ENCODE measurements at regions not wholly inside any gene's neighbourhood (a gene's known extent, or its start where the extent isn't known, plus 50 kb on each side); places are given as distances from the start of the nearest gene placed in this dataset.
"Not testable (repeated sequence)": the region's sequence is repeated elsewhere in the genome, so short reads cannot be mapped to it uniquely, and the experiment has no call there.

DNA sequence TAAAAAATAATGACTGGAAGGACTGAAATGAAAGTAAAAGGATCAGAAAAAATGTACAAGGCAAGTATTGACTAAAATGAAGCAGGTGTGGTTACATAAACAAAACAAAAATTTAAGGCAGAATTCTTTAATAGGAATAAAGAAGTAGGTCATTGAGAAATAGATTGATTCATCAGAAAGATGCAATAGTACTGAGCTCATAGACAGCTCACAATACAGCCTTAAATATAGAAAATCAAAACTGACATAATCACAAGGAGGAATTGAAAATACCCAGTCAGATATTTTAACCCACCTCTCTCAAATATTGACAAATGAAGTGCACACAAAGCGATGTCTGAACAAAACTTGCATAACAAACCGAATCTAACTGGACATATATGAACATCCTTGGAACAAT lies 366.8 kb upstream of the DPYD start:
- DNase-seq (ENCODE audit: low spot score), result no peak

- DNase-seq (ENCODE audit: low spot score), result no peak
Measured at GRCh38 chr1:98286656-98287055, 365.8 kb upstream of the DPYD start.

GRCh38 chr1:98285286-98285685 lies 364.5 kb upstream of the DPYD start:
- DNase-seq (ENCODE audit: low spot score), result not testable (repeated sequence)

GRCh38 chr1:98280049-98280448 lies 359.2 kb upstream of the DPYD start:
- no peak for DNase-seq (ENCODE audit: low spot score)

- DNase-seq (ENCODE audit: low spot score), result no peak
Measured at GRCh38 chr1:98278055-98278454, 357.2 kb upstream of the DPYD start.

DNA sequence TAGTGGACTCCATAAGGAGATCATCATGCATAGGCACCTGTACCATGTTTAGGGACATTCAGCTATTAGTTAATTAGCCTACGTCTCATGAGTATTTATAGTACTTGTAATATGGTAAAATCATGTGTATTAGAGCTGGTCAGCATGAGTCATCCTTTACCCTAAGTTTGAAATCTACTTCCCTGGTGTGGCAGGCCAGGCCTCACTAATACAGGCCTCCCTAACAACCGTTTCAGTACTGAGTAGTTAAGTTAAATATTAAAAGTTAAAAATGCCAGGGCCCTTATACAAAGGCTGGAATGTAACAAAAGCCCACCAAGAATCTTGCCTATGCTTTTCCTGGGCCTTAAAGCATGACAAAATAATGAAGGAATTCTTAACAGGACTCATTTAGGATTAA lies 356.3 kb upstream of the DPYD start:
- DNase-seq (ENCODE audit: low spot score), result no peak

DNA sequence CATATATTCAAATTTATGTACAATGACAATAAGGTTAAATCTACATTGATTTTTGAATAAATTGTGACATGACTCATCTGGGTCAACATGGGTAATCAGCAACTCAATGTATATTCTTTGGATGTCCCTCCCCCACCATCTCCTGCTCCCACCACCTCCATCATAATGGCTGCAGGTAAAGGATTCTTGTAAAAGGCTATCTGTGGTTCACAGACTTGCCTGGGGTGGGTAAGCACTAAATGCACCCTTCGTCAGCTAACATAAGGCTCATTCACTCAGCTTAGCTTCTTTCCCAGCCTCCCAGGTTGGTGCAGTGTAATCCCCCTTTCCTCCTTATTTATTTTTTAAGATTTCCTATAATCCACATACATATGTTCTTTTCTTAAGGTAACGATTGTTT lies 355.7 kb upstream of the DPYD start:
- DNase-seq (ENCODE audit: low spot score), result no peak

DNA sequence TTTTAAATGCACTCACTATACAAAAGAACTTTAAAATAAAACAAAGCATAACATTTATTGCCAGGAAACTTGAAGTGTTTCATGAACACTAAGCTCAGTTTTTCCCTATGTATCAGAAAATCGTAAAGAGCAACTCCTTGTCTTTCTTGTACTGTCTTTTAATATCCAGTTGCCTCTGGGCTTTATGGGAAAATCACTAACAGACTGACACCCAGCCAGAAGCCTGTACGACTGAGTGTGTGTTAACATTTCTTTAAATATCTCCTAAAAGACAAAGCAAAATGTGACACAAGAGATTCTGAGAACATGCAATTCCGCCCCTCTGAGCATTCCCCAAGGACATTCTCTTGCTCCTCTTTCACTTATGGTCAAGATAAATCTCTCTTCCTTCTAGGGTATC lies 347.5 kb upstream of the DPYD start:
- no peak for DNase-seq (ENCODE audit: low spot score)

DNA sequence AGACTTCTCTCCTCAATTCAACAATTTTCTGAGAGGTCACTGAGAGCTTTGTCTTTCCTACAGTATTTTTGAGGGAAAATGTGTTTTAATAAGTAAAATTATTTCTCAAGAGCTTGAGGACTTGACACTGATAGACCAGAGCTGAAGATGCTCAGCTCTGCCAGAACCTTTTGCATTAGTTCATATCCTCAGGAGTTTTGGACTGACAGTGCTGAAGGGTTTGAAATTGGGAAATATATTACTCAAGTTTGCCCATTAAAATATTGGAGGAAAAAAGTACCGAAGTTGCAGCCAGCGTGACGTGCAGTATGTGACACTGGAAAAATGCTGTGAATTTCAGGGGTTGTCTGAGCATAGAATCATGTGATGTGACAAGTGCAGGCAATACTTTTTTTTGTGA lies 346.6 kb upstream of the DPYD start:
- DNase-seq (ENCODE audit: low spot score), result no peak

DNA sequence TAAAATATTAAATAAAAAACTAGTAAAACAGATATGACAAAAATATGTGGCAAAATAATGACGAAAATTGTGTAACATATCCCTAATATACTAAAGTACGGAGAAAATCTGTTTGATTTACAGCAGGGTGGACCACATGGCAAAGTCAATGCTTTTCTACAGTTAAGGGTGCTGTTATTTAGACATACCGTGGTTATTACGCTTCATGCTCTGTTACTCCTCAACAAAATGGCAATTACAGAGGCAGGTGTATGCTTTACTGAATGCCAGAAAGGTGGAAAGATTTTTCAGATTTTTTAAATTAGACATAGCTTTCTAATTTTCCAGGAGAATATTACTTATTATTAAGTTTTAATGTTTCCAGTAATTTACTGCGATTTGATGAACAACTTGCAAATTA lies 343.9 kb upstream of the DPYD start:
- no peak for DNase-seq (ENCODE audit: low spot score)

DNA sequence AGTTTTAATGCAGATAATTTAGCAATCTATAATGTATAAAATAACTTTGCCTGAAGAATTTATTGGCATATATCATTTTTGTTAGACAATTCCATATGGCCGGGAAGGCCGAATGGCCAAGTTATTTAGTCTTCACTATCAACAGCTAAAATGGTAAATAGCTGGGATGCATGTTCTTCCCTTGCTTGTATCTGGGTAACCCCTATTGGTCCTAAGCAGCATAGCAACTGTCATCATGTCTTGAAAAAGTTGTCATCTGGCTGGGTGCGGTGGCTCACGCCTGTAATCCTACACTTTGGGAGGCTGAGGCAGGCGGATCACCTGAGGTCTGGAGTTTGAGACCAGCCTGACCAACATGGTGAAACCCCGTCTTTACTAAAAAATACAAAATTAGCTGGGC lies 340.0 kb upstream of the DPYD start:
- no peak for DNase-seq (ENCODE audit: low spot score)

DNA sequence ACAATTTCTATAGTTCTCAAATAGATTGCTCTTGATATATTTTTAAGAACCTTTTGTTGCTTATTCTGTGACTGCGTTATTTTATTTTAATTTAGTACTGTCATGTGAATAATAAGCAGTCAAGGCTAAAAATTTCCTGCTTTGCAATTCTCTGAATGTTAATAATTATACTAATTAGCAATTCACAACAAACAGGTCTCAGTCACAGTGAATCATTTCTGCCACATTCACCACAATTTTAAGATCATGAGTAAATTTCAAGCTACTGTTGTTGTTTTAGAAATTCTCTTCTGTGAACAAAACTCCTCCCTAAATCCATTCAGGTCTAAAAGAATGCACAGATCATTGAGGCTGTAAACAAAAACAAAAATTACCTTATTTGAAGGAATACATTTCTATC lies 339.6 kb upstream of the DPYD start:
- DNase-seq (ENCODE audit: low spot score), result no peak

DNA sequence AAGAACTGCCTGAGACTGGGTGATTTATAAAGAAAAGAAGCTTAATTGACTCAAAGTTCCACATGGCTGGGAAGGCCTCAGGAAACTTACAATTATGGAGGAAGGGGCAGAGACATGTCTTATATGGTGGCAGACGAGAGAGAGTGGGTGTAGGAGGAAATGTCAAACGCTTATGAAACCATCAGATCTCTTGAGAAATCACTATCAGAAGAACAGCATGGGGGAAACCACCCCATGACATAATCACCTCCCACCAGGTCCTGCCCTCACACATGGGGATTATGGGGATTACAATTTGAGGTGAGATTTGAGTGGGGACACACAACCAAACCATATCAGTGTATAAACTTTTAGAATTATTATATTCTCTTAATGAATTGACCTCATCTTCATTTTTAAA lies 335.9 kb upstream of the DPYD start:
- no peak for DNase-seq (ENCODE audit: low spot score)

DNA sequence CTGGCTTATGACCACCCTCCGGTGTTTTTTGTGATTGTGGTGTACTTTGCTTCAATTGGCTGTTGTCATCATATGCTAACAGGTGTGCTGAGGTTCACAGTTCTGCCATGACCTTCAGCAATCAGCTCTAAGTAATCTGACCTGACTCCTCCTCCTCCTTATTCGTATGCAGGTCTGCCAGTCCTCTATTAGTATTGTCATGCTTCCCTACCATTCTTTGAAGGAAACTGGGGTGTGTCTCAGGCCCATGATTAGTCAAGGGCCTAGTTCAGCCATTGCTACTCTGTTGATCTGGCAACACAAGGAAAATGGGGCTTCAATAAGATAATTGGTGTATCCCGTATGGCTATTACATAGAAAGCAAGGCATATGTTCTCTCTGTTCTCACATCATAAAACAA lies 332.3 kb upstream of the DPYD start:
- no peak for DNase-seq (ENCODE audit: low spot score)

DNA sequence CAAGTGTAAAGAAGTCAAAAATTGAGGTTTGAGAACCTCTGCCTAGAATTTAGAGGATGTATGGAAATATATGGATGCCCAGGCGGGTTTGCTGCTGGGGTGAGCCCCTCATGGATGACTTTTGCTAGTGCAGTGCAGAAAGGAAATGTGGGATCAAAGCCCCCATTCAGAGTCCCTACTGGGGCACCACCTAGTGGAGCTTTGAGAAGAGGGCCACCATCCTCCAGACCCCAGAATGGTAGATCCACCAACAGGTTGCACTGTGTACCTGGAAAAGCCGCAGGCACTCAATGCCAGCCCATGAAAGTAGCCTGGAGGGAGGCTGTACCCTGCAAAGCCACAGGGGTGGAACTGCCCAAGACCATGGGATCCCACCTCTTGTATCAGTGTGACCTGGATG lies 330.7 kb upstream of the DPYD start:
- DNase-seq (ENCODE audit: low spot score), result no peak

- no peak for DNase-seq (ENCODE audit: low spot score)
Measured at GRCh38 chr1:98232678-98233077, 311.8 kb upstream of the DPYD start.

DNA sequence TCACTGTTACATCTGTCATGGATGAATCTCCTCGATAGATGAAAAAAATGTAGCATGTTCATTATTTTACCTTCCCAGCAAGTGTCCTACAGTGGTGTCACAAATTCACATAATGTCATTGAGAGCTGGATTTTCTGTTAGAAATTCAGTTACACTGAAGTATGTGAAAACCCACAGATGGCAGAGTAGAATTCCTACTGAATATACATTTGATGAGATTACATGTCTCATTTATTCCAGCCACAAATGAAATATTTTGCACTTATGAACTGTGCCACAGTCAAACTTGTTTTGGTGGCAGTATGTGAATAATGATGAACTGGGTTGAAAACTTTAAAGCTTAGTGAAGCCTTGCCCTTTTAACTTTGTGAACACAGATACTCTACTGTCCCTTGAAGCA lies 301.9 kb upstream of the DPYD start:
- DNase-seq (ENCODE audit: low spot score), result no peak

GRCh38 chr1:98221923-98222322 lies 301.1 kb upstream of the DPYD start:
- DNase-seq (ENCODE audit: low spot score), result peak; percentile 28

DNA sequence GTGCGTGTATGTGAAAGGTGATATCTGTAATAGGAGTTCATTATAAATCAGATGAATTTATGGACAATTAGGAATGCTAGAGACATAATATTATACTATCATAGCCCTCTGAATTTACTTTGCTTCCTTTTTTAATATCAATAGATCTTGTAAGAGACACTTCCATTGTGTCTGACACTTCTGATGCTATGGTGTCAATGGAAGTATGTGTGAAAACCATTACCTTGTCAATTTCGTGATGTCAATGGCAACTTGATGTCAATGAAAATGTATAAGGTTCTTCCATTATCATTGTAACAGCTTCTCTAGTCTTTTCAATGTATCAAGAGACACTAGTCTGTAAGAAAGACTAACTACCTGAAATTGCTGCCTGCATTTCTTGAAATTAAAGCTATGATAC lies 296.8 kb upstream of the DPYD start:
- no peak for DNase-seq (ENCODE audit: low spot score)

DNA sequence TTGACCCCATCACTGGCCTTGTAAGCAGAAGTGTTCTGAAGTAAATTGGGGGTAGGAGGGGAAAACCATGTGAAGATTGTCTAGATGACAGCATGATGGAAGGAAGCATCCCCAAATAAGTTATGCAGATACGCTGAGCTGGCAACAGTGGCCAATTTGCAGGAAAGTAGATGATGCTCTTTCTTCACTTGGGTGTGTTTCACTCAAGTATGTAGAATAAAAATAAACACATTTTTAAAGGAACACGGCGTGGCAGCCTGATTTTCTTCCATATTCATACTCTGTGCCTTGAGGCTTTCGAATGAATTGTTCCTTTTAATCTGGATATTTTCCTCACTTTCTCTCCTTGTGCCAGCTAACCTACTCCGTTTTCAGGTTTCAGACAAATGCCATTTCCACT lies 295.5 kb upstream of the DPYD start:
- no peak for DNase-seq (ENCODE audit: low spot score)

GRCh38 chr1:98211271-98211845 lies 290.5 kb upstream of the DPYD start:
- no peak for DNase-seq (ENCODE audit: low spot score)

DNA sequence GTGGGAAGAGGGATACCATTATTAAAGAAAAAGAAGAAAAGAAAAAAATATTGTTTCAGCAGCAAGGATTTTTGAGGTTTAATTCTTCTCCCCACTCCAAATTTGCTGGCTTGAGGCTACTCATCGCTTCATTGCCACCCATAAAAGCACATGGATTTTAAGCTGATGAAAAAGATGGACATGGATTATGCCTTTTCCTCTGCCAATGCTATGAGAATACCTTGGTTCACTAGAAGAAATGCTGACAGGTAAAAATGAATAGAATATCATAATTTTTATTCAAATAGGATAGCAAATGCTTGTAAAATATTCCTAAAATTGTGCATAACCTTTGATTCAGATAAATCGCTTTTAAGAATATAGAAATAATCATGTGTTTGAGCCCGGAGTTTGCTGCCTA lies 289.7 kb upstream of the DPYD start:
- DNase-seq (ENCODE audit: low spot score), result no peak

- DNase-seq (ENCODE audit: low spot score), result no peak
Measured at GRCh38 chr1:98210064-98210463, 289.2 kb upstream of the DPYD start.

GRCh38 chr1:98205291-98206017 lies 284.6 kb upstream of the DPYD start:
- no peak for DNase-seq (ENCODE audit: low spot score)

All from pons (tissue), 1 donor.